Panc1 (cell line): ENCODE measurements at regions not wholly inside any gene's neighbourhood (a gene's known extent, or its start where the extent isn't known, plus 50 kb on each side); places are given as distances from the start of the nearest gene placed in this dataset.
"Not testable (repeated sequence)": the region's sequence is repeated elsewhere in the genome, so short reads cannot be mapped to it uniquely, and the experiment has no call there.

Source experiments
- ATAC-seq: fragments of 200-7000 bp; cut with Tn5 transposase; 2 replicates; pipeline ENCODE4 v1.9.1; 2020; ENCODE audit warnings: mild to moderate bottlenecking, moderate library complexity
- BruUV-seq: library from RNA; stranded (reverse); fragments of 400-500 nt; replicated peaks from 2 replicates; lab custom pipeline; 2021; lab: Mats Ljungman, UMichigan
- CTCF ChIA-PET: fragments of 300-600 bp; sonication (Branson Sonifier 250); formaldehyde crosslinking; loops from one replicate; lab custom pipeline; 2022; ENCODE audit warnings: antibody characterized with exemption; lab: Charles Lee
- POLR2A ChIA-PET: fragments of 300-600 bp; sonication (Branson Sonifier 250); formaldehyde crosslinking; loops from one replicate; lab custom pipeline; 2022; ENCODE audit warnings: antibody characterized with exemption; lab: Charles Lee
- DNase-seq: peaks from one replicate; pipeline ENCODE4 v3.0.0-alpha.2; 2010; ENCODE audit warnings: low read depth, low spot score
- H3K27ac ChIP-seq: 2 replicates; pipeline ENCODE4 v1.5.1; 2011; ENCODE audit warnings: mild to moderate bottlenecking, low read length, inconsistent platforms
- H3K27me3 ChIP-seq: fragments of 200-500 bp; sonication (Bioruptor generic); 2 replicates; pipeline ENCODE4 v1.6.0; 2014; ENCODE audit warnings: low read length, inconsistent platforms; ENCODE audit not compliant: control insufficient read depth, insufficient read depth
- H3K36me3 ChIP-seq: fragments of 200-500 bp; sonication (Bioruptor generic); 2 replicates; pipeline ENCODE4 v1.5.1; 2014; ENCODE audit warnings: inconsistent platforms, mild to moderate bottlenecking, low read length, moderate library complexity; ENCODE audit not compliant: control insufficient read depth, insufficient read depth
- H3K4me1 ChIP-seq: 2 replicates; pipeline ENCODE4 v1.5.1; 2011; ENCODE audit warnings: inconsistent platforms, mild to moderate bottlenecking, low read length, moderate library complexity; ENCODE audit not compliant: control insufficient read depth, insufficient read depth
- H3K4me3 ChIP-seq, 2 experiments: 2 replicates each; pipeline ENCODE4 v1.5.1; 2011 to 2012; ENCODE audit warnings: low read depth in 2 of 2, low read length in 2 of 2, mild to moderate bottlenecking in 2 of 2, inconsistent platforms in 1 of 2, moderate library complexity in 1 of 2
- H3K9me3 ChIP-seq: fragments of 200-500 bp; sonication (Bioruptor generic); 2 replicates; pipeline ENCODE4 v1.5.1; 2014; ENCODE audit warnings: low read depth, mild to moderate bottlenecking, inconsistent platforms, low read length, moderate library complexity; ENCODE audit not compliant: control insufficient read depth, insufficient read depth
- POLR2AphosphoS5 ChIP-seq: IDR thresholded peaks from 2 replicates; pipeline ENCODE4 v1.6.1; 2012; ENCODE audit warnings: mild to moderate bottlenecking, low read depth, low read length, moderate library complexity
- SIN3A ChIP-seq: IDR thresholded peaks from 2 replicates; pipeline ENCODE4 v1.6.1; 2012; ENCODE audit warnings: low read depth, mild to moderate bottlenecking, low read length, moderate library complexity, borderline replicate concordance; ENCODE audit not compliant: insufficient read depth
- TCF7L2 ChIP-seq: IDR thresholded peaks from 2 replicates; pipeline ENCODE4 v1.6.1; 2011; ENCODE audit warnings: mild to moderate bottlenecking, low read depth, low read length, inconsistent platforms
- in situ Hi-C: cut with HindIII; loops from 2 replicates; pipeline ENCODE4 v1.10.0; 2016; ENCODE audit warnings: low sequenced_read_pairs, low pct_unique_long_range_greater_than_20kb
- intact Hi-C: fragments of 100-400 bp; cut with micrococcal nuclease; formaldehyde crosslinking; loops from one replicate; pipeline ENCODE4 v1.10.0; 2022; ENCODE audit not compliant: unreplicated experiment
- TF ChIP-seq, protein P1 (sequence below), 2 experiments: IDR thresholded peaks; 2 replicates each; pipeline ENCODE4 v1.6.1; 2011 to 2012; ENCODE audit warnings: low read depth in 2 of 2, control low read depth in 1 of 2, low read length in 1 of 2, mild to moderate bottlenecking in 1 of 2, moderate library complexity in 1 of 2; ENCODE audit not compliant: insufficient read depth in 1 of 2
- TF ChIP-seq, protein P2 (sequence below): fragments of 450-650 bp; IDR thresholded peaks from 2 replicates; pipeline ENCODE4 v1.5.1; 2017; ENCODE audit warnings: mild to moderate bottlenecking

DNA sequence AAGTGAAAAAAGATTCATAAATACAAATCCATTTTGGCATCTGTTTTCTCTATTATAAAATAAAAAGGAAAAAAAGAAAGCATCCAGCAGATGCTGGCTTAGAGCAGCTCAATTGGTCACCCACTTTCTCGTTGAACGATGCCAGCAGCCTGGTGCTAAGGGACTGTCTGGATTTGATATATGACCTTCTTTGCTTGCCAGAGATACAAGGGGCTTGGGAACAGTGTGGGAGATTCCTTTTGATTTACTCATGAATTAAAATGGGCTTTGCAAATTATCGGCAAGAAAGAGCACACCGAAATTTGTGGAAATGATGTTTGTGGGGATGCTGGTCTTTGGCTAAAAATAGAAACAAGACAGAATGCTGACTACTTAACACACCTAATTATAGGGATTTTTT, 210.3 kb upstream of the STT3B start:
- no peak overlapping the region for H3K4me3 ChIP-seq
- ChIA-PET POLR2A (no interaction called here), CTCF (no interaction called here)
- H3K9me3 ChIP-seq = no peaks in the 10 kb centered on the region
- no TSS peak for BruUV-seq
- H3K4me1 ChIP-seq = no peaks in the 10 kb centered on the region
- ATAC-seq (no peak), DNase-seq (no peak)
- H3K27ac ChIP-seq = no peak overlapping the region
- in situ Hi-C loops (no loop called here), intact Hi-C loops (no loop called here)
- H3K27me3 ChIP-seq = no peaks in the 10 kb centered on the region
- TF ChIP-seq, protein P1, sequence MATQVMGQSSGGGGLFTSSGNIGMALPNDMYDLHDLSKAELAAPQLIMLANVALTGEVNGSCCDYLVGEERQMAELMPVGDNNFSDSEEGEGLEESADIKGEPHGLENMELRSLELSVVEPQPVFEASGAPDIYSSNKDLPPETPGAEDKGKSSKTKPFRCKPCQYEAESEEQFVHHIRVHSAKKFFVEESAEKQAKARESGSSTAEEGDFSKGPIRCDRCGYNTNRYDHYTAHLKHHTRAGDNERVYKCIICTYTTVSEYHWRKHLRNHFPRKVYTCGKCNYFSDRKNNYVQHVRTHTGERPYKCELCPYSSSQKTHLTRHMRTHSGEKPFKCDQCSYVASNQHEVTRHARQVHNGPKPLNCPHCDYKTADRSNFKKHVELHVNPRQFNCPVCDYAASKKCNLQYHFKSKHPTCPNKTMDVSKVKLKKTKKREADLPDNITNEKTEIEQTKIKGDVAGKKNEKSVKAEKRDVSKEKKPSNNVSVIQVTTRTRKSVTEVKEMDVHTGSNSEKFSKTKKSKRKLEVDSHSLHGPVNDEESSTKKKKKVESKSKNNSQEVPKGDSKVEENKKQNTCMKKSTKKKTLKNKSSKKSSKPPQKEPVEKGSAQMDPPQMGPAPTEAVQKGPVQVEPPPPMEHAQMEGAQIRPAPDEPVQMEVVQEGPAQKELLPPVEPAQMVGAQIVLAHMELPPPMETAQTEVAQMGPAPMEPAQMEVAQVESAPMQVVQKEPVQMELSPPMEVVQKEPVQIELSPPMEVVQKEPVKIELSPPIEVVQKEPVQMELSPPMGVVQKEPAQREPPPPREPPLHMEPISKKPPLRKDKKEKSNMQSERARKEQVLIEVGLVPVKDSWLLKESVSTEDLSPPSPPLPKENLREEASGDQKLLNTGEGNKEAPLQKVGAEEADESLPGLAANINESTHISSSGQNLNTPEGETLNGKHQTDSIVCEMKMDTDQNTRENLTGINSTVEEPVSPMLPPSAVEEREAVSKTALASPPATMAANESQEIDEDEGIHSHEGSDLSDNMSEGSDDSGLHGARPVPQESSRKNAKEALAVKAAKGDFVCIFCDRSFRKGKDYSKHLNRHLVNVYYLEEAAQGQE (IDR thresholded peaks at IDR 0.05; ENCODE audit: insufficient read depth in 1 of 2, low read depth in 2 of 2, low read length in 1 of 2) = no peak
- TF ChIP-seq POLR2AphosphoS5 = no peak
- TF ChIP-seq, protein P2, sequence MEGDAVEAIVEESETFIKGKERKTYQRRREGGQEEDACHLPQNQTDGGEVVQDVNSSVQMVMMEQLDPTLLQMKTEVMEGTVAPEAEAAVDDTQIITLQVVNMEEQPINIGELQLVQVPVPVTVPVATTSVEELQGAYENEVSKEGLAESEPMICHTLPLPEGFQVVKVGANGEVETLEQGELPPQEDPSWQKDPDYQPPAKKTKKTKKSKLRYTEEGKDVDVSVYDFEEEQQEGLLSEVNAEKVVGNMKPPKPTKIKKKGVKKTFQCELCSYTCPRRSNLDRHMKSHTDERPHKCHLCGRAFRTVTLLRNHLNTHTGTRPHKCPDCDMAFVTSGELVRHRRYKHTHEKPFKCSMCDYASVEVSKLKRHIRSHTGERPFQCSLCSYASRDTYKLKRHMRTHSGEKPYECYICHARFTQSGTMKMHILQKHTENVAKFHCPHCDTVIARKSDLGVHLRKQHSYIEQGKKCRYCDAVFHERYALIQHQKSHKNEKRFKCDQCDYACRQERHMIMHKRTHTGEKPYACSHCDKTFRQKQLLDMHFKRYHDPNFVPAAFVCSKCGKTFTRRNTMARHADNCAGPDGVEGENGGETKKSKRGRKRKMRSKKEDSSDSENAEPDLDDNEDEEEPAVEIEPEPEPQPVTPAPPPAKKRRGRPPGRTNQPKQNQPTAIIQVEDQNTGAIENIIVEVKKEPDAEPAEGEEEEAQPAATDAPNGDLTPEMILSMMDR = no peak
- TF ChIP-seq TCF7L2 = no peak
- no peak for TF ChIP-seq SIN3A
- no peaks in the 10 kb centered on the region for H3K36me3 ChIP-seq

DNA sequence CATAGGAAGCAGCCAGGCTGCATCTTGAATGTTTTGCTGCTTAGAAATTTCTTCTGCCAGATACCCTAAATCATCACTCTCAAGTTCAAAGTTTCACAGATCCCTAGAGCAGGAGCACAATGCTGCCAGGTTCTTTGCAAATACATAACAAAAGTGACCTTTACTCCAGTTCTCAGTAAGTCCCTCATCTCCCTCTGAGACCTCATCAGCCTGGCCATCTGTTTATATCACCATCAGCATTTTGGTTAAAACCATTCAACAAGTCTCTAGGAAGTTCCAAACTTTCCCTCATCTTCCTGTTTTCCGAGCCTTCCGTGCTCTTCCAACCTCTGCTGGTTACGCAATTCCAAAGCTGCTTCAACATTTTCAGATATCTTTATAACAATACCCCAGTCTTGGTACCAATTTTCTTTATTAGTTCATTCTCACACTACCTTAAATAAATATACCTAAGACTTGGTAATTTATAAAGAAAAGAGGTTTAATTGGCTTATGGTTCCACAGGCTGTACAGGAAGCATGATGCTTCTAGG, 204.8 kb upstream of the STT3B start:
- H3K36me3 ChIP-seq, H3K4me3 ChIP-seq, BruUV-seq, ATAC-seq, POLR2A ChIA-PET, CTCF ChIA-PET, intact Hi-C loops, H3K27ac ChIP-seq, in situ Hi-C loops, DNase-seq, H3K9me3 ChIP-seq, H3K4me1 ChIP-seq, H3K27me3 ChIP-seq: not testable (repeated sequence)

DNA sequence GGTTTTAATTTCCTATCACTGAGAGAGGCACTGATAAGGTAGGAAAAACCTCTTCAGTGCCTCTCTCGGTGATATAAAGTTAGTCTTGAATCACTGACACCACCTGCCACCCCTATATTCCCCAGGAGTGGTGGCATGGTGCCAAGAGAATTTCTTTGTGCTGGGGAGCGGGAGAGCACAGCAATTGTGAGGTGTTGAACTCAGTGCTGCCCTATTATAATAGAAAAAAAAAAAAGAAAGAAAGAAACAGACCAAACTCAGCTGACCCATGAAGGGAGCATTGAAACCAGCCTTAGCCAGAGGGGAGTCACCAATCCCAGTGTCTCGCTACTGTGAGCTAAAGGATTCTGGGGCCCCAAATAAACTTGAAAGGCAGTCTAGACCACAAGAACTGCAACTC, 201.4 kb upstream of the STT3B start:
- DNase-seq (no peak), ATAC-seq (no peak)
- no peak for TF ChIP-seq TCF7L2
- ChIA-PET POLR2A (no interaction called here), CTCF (no interaction called here)
- Histone ChIP-seq H3K9me3 (no peaks in the 10 kb centered on the region), H3K27ac (no peak overlapping the region), H3K27me3 (no peaks in the 10 kb centered on the region), H3K4me3 (no peak overlapping the region), H3K4me1 (no peaks in the 10 kb centered on the region), H3K36me3 (no peaks in the 10 kb centered on the region)
- intact Hi-C loops = no loop called here
- no TSS peak for BruUV-seq
- in situ Hi-C loops = no loop called here
